AG04449 (cell line): ENCODE measurements at regions not wholly inside any gene's neighbourhood (a gene's known extent, or its start where the extent isn't known, plus 50 kb on each side); places are given as distances from the start of the nearest gene placed in this dataset.

ENCODE experiments used
- CTCF ChIA-PET: fragments of 350-600 bp; formaldehyde crosslinking; extraction: SDS; loops from one replicate; lab custom pipeline; 2021; ENCODE audit warnings: antibody characterized with exemption; lab: Yijun Ruan, JAX
- POLR2A ChIA-PET: fragments of 400-600, 350-600 bp; formaldehyde crosslinking; extraction: SDS; loops from one replicate; lab custom pipeline; 2020; ENCODE audit warnings: antibody characterized with exemption, inconsistent platforms; lab: Yijun Ruan, JAX
- DNase-seq: peaks from one replicate; pipeline ENCODE4 v3.0.0-alpha.2; 2010; ENCODE audit warnings: low read depth, low spot score
- H3K4me3 ChIP-seq: 2 replicates; pipeline ENCODE4 v1.5.1; 2011; ENCODE audit warnings: low read depth, mild to moderate bottlenecking, control low read depth, low read length
- TF ChIP-seq, protein P1 (sequence below): IDR thresholded peaks from one replicate; pipeline ENCODE4 v1.5.1; 2011; ENCODE audit warnings: mild to moderate bottlenecking, moderate library complexity, low read length, control low read depth, inconsistent platforms; ENCODE audit not compliant: insufficient read depth; ENCODE audit errors: missing control alignments

DNA sequence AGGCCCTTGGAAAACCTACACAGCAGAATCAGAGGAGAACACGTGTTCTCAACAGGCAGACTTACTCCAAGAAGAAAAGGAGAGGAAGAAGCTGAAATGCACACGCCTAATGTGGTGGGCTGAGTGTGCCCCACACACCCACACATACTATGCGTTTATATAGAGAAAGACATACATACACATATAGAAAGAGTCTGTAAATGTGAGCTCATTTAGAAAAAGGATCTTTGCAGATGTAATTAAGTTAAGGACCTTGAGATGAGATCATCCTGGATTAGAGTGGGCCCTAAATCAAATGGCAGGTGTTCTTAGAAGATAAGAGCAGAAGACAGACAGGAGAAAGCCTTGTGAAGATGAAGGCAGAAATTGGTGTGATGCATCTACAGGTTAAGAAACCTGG lies 87.2 kb upstream of the KLF3 start:
- CTCF ChIA-PET: no interaction called here
- DNase-seq: no peak
- TF ChIP-seq, protein P1, sequence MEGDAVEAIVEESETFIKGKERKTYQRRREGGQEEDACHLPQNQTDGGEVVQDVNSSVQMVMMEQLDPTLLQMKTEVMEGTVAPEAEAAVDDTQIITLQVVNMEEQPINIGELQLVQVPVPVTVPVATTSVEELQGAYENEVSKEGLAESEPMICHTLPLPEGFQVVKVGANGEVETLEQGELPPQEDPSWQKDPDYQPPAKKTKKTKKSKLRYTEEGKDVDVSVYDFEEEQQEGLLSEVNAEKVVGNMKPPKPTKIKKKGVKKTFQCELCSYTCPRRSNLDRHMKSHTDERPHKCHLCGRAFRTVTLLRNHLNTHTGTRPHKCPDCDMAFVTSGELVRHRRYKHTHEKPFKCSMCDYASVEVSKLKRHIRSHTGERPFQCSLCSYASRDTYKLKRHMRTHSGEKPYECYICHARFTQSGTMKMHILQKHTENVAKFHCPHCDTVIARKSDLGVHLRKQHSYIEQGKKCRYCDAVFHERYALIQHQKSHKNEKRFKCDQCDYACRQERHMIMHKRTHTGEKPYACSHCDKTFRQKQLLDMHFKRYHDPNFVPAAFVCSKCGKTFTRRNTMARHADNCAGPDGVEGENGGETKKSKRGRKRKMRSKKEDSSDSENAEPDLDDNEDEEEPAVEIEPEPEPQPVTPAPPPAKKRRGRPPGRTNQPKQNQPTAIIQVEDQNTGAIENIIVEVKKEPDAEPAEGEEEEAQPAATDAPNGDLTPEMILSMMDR: no peak
- POLR2A ChIA-PET: no interaction called here
- H3K4me3 ChIP-seq: no peak overlapping the region

DNA sequence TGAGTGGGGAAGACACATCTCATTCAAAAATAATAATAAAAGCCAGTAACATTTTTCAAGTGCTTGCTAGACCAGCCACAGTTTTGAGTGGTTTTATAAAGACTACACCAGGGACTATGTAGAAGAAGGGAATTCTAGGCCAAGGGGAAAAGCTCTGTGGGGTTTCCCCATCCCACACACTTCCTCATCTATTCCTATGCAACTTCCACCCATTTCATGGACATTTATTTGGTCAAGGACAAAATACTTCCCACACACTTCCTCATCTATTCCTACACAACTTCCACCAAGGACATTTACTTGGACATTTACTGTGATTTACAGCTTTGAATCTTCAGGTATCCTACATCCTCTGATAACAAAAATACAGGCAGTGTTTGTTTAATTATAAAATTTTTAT lies 86.5 kb upstream of the KLF3 start:
- CTCF ChIA-PET: no interaction called here
- POLR2A ChIA-PET: no interaction called here
- no peak overlapping the region for H3K4me3 ChIP-seq
- DNase-seq: no peak
- TF ChIP-seq, protein P1: no peak

DNA sequence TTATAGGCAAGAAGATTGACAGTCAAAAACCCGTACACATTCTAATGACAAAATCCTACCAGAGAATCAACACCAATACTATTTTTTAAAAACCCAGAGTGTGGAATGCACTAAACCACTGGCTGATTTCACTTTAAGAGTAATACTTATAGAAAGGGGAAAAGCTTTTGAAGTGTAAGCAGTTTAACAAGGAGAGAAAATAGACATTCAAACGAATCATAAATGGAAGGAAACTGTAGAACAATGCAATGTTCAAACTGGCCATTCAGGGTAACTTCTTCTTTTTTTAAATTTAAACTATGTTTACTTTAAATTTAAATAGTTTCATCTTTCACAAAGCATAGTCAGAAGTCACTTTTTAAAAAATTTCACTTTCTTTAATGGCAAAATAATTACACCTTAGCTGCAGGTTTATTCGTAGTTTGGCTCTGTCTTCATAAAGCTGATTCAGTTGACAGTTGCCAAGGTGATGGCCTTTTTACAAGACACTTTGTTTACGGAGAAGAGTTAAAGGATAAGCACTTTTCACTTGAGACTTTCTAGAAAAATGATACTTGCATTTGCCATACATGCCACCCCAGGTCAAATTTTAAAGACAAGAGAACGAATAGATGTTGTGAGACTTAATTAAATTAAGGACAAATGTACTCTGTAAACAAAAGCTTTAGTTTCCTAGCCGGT lies 82.4 kb upstream of the KLF3 start:
- no peak overlapping the region for H3K4me3 ChIP-seq
- ChIA-PET CTCF (no interaction called here), POLR2A (no interaction called here)
- no peak for DNase-seq
- TF ChIP-seq, protein P1: no peak

DNA sequence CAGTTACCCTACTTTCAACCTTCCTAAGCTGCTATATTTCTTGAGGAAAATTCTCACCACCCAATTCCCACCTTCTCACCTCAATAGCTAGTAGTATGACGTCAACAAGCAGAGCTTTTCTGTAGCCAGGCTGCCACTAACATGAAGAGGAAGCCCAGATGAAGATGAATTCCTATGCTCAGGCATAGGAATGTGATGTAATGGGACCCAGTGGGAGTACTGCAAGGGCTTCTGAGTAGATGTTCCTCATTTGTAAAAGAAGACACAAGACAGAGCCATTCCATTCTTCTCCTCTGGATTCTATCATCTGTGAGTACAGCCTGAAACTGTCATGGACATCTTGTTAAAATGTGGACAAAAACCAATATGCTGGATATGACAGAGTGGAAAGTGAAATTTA lies 81.6 kb upstream of the KLF3 start:
- TF ChIP-seq, protein P1: no peak
- H3K4me3 ChIP-seq: no peak overlapping the region
- POLR2A ChIA-PET: no interaction called here
- DNase-seq: no peak
- CTCF ChIA-PET: no interaction called here

DNA sequence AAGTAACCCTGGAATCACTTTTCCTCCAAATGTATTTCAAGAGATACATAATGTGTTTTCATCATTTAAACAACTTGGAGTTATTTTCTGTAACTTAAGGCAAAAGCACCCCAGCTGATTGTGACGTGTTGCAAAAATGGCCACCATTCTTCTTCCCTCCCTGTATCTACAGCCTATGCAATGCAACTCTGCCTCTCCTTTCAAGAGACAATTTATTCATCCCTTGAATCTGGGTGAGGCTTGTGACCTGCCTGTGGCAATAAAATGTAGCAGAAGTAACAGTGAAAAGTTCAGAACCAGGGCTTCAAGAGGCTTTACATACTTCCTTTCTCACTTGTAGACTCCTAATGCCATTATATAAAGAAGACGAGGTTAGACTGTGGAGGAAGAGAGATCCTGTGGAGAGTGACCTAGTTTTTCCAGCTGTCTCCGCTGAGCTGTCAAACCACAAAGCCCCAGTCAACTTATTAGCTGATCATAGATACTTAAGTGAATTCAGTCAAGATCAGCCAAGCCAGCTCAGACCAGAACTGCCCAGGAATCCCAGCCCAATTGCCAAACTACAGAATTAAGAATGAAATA lies 81.0 kb upstream of the KLF3 start:
- TF ChIP-seq, protein P1: no peak
- DNase-seq: no peak
- CTCF ChIA-PET: no interaction called here
- POLR2A ChIA-PET: no interaction called here
- no peak overlapping the region for H3K4me3 ChIP-seq

DNA sequence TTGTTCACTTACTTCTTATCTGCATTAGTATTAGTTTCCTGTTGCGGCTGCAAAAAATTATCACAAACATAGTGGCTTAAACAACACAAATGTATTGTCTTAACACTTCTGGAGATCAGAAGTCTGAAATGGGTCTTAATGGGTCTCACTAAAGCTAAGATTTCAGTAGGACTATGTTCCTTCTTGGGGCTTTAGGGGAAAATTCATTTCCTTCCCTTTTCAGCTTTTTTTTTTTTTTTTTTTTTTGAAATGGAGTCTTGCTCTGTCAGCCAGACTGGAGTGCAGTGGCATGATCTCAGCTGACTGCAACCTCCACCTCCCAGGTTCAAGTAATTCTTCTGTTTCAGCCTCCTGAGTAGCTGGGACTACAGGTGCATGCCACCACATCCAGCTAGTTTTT lies 78.1 kb upstream of the KLF3 start:
- TF ChIP-seq, protein P1: no peak
- DNase-seq: no peak
- POLR2A ChIA-PET: no interaction called here
- CTCF ChIA-PET: no interaction called here
- no peak overlapping the region for H3K4me3 ChIP-seq
